ENCODE measurements at regions not wholly inside any gene's neighbourhood (a gene's known extent, or its start where the extent isn't known, plus 50 kb on each side); places are given as distances from the start of the nearest gene placed in this dataset.

- no peak for TF ChIP-seq CTCF (IDR thresholded peaks at IDR 0.05; ENCODE audit: partially characterized antibody, unreplicated experiment)
- peaks cover 3% of the 10 kb centered on the region for H3K4me1 Mint-ChIP-seq (ENCODE audit: low read depth, unreplicated experiment)
- H3K4me3 Mint-ChIP-seq (ENCODE audit: unreplicated experiment): no peak overlapping the region
- no peaks in the 10 kb centered on the region for H3K27me3 Mint-ChIP-seq (ENCODE audit: unreplicated experiment)
- no peaks in the 10 kb centered on the region for H3K9me3 Mint-ChIP-seq (ENCODE audit: unreplicated experiment)
- no peak for DNase-seq
- H3K36me3 Mint-ChIP-seq (ENCODE audit: unreplicated experiment): no peaks in the 10 kb centered on the region
- no peak overlapping the region for H3K27ac Mint-ChIP-seq (ENCODE audit: unreplicated experiment)
These were observed 123.5 kb upstream of the EMCN start for GRCh38 chr4:100641336-100641735.

DNA sequence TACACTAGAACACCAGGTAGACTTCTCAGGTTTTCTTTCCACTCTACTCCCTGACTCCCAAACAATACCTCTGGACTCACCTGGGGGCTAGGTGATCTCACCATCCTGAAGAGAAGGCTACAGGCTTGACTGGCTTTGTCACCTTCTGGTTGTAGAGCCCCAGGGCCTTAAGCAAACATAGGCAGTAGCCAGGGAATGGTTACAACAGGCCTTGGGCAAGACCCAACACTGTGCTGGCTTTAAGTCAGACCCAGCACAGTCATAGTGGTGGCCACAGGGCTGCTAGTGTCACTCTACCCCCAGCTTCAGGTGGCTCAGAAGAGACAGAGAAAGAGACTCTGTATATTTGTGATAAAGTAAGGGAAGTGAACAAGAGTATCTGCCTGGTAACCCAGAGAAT is 118.1 kb upstream of the EMCN start:
- Mint-ChIP-seq H3K27me3 (ENCODE audit: unreplicated experiment) (no peaks in the 10 kb centered on the region), H3K27ac (ENCODE audit: unreplicated experiment) (no peak overlapping the region), H3K4me3 (ENCODE audit: unreplicated experiment) (no peak overlapping the region), H3K36me3 (ENCODE audit: unreplicated experiment) (no peaks in the 10 kb centered on the region), H3K4me1 (ENCODE audit: low read depth, unreplicated experiment) (no peaks in the 10 kb centered on the region), H3K9me3 (ENCODE audit: unreplicated experiment) (no peaks in the 10 kb centered on the region)
- TF ChIP-seq CTCF (IDR thresholded peaks at IDR 0.05; ENCODE audit: partially characterized antibody, unreplicated experiment): no peak
- DNase-seq: no peak

DNA sequence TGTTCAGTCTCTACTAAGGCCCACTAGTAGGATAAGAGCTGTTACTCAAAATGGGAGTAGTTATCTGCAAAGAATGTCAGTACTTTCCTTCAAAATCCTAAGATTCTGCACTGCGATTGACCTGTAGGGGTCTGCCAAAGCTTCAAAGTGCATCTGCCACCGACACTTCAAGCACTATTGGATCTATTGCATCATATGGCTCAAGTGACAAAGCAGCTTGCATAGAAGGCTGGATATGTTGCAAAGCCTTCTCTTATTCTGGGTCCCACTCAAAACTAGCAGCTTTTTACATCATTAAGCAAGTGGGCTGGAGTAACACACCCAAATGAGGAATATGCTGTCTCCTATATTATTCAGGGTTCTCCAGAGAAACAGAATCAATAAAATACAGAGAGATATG is 115.4 kb upstream of the EMCN start:
- Mint-ChIP-seq H3K9me3 (ENCODE audit: unreplicated experiment) (no peaks in the 10 kb centered on the region), H3K4me1 (ENCODE audit: low read depth, unreplicated experiment) (no peaks in the 10 kb centered on the region), H3K36me3 (ENCODE audit: unreplicated experiment) (no peaks in the 10 kb centered on the region), H3K27me3 (ENCODE audit: unreplicated experiment) (peaks cover 2% of the 10 kb centered on the region), H3K4me3 (ENCODE audit: unreplicated experiment) (no peak overlapping the region), H3K27ac (ENCODE audit: unreplicated experiment) (no peak overlapping the region)
- DNase-seq: no peak
- TF ChIP-seq CTCF (IDR thresholded peaks at IDR 0.05; ENCODE audit: partially characterized antibody, unreplicated experiment): no peak

DNA sequence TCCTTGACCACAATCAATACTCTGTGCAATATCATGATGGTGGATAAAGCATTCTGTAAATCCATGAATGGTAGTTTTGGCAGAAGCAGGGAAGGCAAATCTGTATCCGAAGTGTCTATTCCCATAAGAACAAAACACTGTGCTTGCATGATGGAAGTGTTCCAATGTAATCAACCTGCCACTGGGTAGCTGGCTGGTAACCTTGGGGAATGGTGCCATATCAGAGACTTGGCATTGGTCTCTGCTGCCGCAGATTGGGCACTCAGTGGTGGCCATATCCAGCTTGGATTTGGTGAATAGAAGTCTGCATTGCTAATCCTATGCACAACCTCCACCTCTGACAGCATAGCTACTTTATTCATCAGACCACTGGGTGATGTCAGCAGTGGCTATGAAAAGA is 114.3 kb upstream of the EMCN start:
- H3K27me3 Mint-ChIP-seq (ENCODE audit: unreplicated experiment): peaks cover 2% of the 10 kb centered on the region

More for the DNA sequence above, 114.3 kb upstream of the EMCN start:
- no peaks in the 10 kb centered on the region for H3K36me3 Mint-ChIP-seq (ENCODE audit: unreplicated experiment)
- DNase-seq: no peak
- H3K9me3 Mint-ChIP-seq (ENCODE audit: unreplicated experiment): no peaks in the 10 kb centered on the region
- no peak overlapping the region for H3K27ac Mint-ChIP-seq (ENCODE audit: unreplicated experiment)
- TF ChIP-seq CTCF (IDR thresholded peaks at IDR 0.05; ENCODE audit: partially characterized antibody, unreplicated experiment): no peak
- H3K4me1 Mint-ChIP-seq (ENCODE audit: low read depth, unreplicated experiment): no peaks in the 10 kb centered on the region
- no peak overlapping the region for H3K4me3 Mint-ChIP-seq (ENCODE audit: unreplicated experiment)

Measured in glutamatergic neuron (in vitro differentiated cells).